GM12878 (cell line): ENCODE measurements at regions not wholly inside any gene's neighbourhood (a gene's known extent, or its start where the extent isn't known, plus 50 kb on each side); places are given as distances from the start of the nearest gene placed in this dataset.

Experiments used
- ATAC-seq: fragments of 200-7000 bp; cut with Tn5 transposase; 3 replicates; pipeline ENCODE4 v1.9.1; 2020; ENCODE audit warnings: mild to moderate bottlenecking, moderate library complexity
- BruUV-seq: library from RNA; stranded (reverse); fragments of 400-500 nt; replicated peaks from 2 replicates; lab custom pipeline; 2021; lab: Mats Ljungman, UMichigan
- CTCF ChIA-PET: fragments of 300-600 bp; sonication (Branson Sonifier 250); formaldehyde crosslinking; extraction: SDS; loops from one replicate; lab custom pipeline; 2021; ENCODE audit warnings: inconsistent platforms; lab: Yijun Ruan, JAX
- POLR2A ChIA-PET: fragments of 350-600 bp; formaldehyde crosslinking; extraction: SDS; loops from one replicate; lab custom pipeline; 2021; ENCODE audit warnings: inconsistent platforms; lab: Charles Lee
- RAD21 ChIA-PET: fragments of 300-600 bp; sonication (Branson Sonifier 250); formaldehyde crosslinking; loops from one replicate; lab custom pipeline; 2023; ENCODE audit warnings: antibody characterized with exemption; ENCODE audit not compliant: unreplicated experiment; lab: Charles Lee
- SMC1A ChIA-PET: fragments of 300-600 bp; sonication (Branson Sonifier 250); formaldehyde crosslinking; loops from one replicate; lab custom pipeline; 2023; ENCODE audit not compliant: unreplicated experiment, uncharacterized antibody; lab: Charles Lee
- DNase-seq: peaks from one replicate; pipeline ENCODE4 v3.0.0-alpha.2; 2011; ENCODE audit warnings: low read depth, low spot score
- FAIRE-seq: peaks from 3 replicates; lab custom pipeline; 2011; peaks lifted over from hg19 to GRCh38; lab: Jason Lieb, UNC
- H2AFZ ChIP-seq: 2 replicates; pipeline ENCODE4 v1.6.0; 2011; ENCODE audit warnings: low read depth, low read length, control low read depth; ENCODE audit not compliant: control insufficient read depth
- H3K27ac ChIP-seq: 2 replicates; pipeline ENCODE4 v1.5.1; 2011; ENCODE audit warnings: control low read depth; ENCODE audit not compliant: control insufficient read depth, insufficient read depth
- H3K27me3 ChIP-seq, 2 experiments: replicated peaks in 1 of 2; 2 replicates each; pipeline versions ENCODE4 v1.6.0 to v1.6.1; 2011; ENCODE audit warnings: low read length in 1 of 2; ENCODE audit not compliant: control insufficient read depth in 2 of 2, insufficient read depth in 2 of 2
- H3K36me3 ChIP-seq, 2 experiments: 2 replicates each; pipeline ENCODE4 v1.5.1; 2011; ENCODE audit warnings: low read length in 1 of 2; ENCODE audit not compliant: control insufficient read depth in 2 of 2, insufficient read depth in 2 of 2
- H3K4me1 ChIP-seq: 2 replicates; pipeline ENCODE4 v1.6.1; 2011; ENCODE audit warnings: mild to moderate bottlenecking, low read length, moderate library complexity, mixed read lengths; ENCODE audit not compliant: control insufficient read depth, insufficient read depth
- H3K4me2 ChIP-seq: 2 replicates; pipeline ENCODE4 v1.6.0; 2011; ENCODE audit warnings: control low read depth; ENCODE audit not compliant: control insufficient read depth, insufficient read depth
- H3K4me3 ChIP-seq: fragments of 200-600 bp; sonication (generic); 2 replicates; pipeline ENCODE4 v1.5.1; 2016
- H3K79me2 ChIP-seq: 2 replicates; pipeline ENCODE4 v1.6.0; 2011; ENCODE audit warnings: low read length; ENCODE audit not compliant: control insufficient read depth, insufficient read depth
- H3K9ac ChIP-seq: 2 replicates; pipeline ENCODE4 v1.8.0; 2011; ENCODE audit warnings: low read length, control low read depth, mixed read lengths; ENCODE audit not compliant: control insufficient read depth, insufficient read depth
- H3K9me3 ChIP-seq: replicated peaks from 3 replicates; pipeline ENCODE4 v1.5.1; 2011; ENCODE audit warnings: mild to moderate bottlenecking, low read length; ENCODE audit not compliant: control insufficient read depth, insufficient read depth
- H4K20me1 ChIP-seq: 2 replicates; pipeline ENCODE4 v1.6.0; 2011; ENCODE audit not compliant: control insufficient read depth, insufficient read depth
- CREB1 ChIP-seq: IDR thresholded peaks from 2 replicates; pipeline ENCODE4 v1.6.1; 2012; ENCODE audit warnings: low read depth, mild to moderate bottlenecking, inconsistent platforms
- EP300 ChIP-seq, 2 experiments: fragments of 150-350 bp in 1 of 2; IDR thresholded peaks; 2 replicates each; pipeline ENCODE4 v1.6.1; 2011 to 2012; ENCODE audit warnings: low read depth in 2 of 2, low read length in 2 of 2, borderline replicate concordance in 1 of 2, improper control_type of control experiment in 1 of 2, inconsistent platforms in 1 of 2; ENCODE audit not compliant: control insufficient read depth in 1 of 2
- EZH2 ChIP-seq: IDR thresholded peaks from 2 replicates; pipeline ENCODE4 v1.6.1; 2012; ENCODE audit warnings: low read depth, mild to moderate bottlenecking, control low read depth, inconsistent platforms, low read length, borderline replicate concordance; ENCODE audit not compliant: control insufficient read depth
- HSF1 ChIP-seq: fragments of 150-350 bp; IDR thresholded peaks from 2 replicates; pipeline ENCODE4 v1.6.1; 2014; ENCODE audit warnings: mild to moderate bottlenecking, low read depth, low read length
- KAT2A ChIP-seq: conservative IDR thresholded peaks from 2 replicates; pipeline ENCODE4 v1.6.1; 2011; ENCODE audit warnings: low read depth, low read length; ENCODE audit not compliant: control insufficient read depth
- MAX ChIP-seq: IDR thresholded peaks from 2 replicates; pipeline ENCODE4 v1.6.1; 2012; ENCODE audit warnings: low read depth, low read length, improper control_type of control experiment
- MTA2 ChIP-seq: fragments of 450-650 bp; IDR thresholded peaks from 2 replicates; pipeline ENCODE4 v1.6.1; 2016; ENCODE audit warnings: low read depth, mild to moderate bottlenecking, moderate library complexity
- NR2C1 ChIP-seq: fragments of 450-650 bp; IDR thresholded peaks from 2 replicates; pipeline ENCODE4 v1.6.1; 2017; ENCODE audit warnings: antibody characterized with exemption, mild to moderate bottlenecking, moderate library complexity
- REST ChIP-seq: IDR thresholded peaks from 2 replicates; pipeline ENCODE4 v1.6.1; 2012; ENCODE audit warnings: mild to moderate bottlenecking, low read depth, low read length
- TAF1 ChIP-seq: IDR thresholded peaks from 2 replicates; pipeline ENCODE4 v1.6.1; 2011; ENCODE audit warnings: mild to moderate bottlenecking, low read depth, low read length, borderline replicate concordance
- WGBS: methylation state at CpG from one replicate; pipeline ENCODE4 v1.1.6; 2016; ENCODE audit warnings: low lambda C conversion rate; ENCODE audit not compliant: insufficient replicate concordance, insufficient coverage; ENCODE audit errors: missing lambda C conversion rate; 5-methylcytosine and 5-hydroxymethylcytosine counted together
- in situ Hi-C: fragments of 300-500 bp; cut with MboI; formaldehyde crosslinking; loops from 9 replicates; pipeline ENCODE4 v1.14.3; 2018; ENCODE audit warnings: mixed read lengths
- intact Hi-C: fragments of 100-400 bp; cut with micrococcal nuclease; formaldehyde crosslinking; loops from one replicate; pipeline ENCODE4 v1.14.2; 2022; ENCODE audit not compliant: unreplicated experiment

GRCh38 chr5:128633901-128634300, 95.9 kb upstream of the FBN2 start:
- in situ Hi-C loops (no loop called here), intact Hi-C loops (no loop called here)
- no peak overlapping the region for H2AFZ ChIP-seq
- no peaks in the 10 kb centered on the region for H3K79me2 ChIP-seq
- no peaks in the 10 kb centered on the region for H3K4me1 ChIP-seq
- H3K4me3 ChIP-seq, result no peak overlapping the region
- no peak overlapping the region for H3K27ac ChIP-seq
- no peak for FAIRE-seq
- SMC1A ChIA-PET, result no interaction called here
- RAD21 ChIA-PET, result no interaction called here
- WGBS, result 0% methylated on average over 3 of the region's 3 CpGs
- POLR2A ChIA-PET, result no interaction called here
- no peaks in the 10 kb centered on the region for H3K27me3 ChIP-seq
- H4K20me1 ChIP-seq, result no peaks in the 10 kb centered on the region
- no peak for ATAC-seq
- DNase-seq, result no peak
- BruUV-seq, result no TSS peak
- no peak for TF ChIP-seq MTA2
- no peak for TF ChIP-seq CREB1
- TF ChIP-seq EP300 (IDR thresholded peaks at IDR 0.05; ENCODE audit: borderline replicate concordance in 1 of 2, control insufficient read depth in 1 of 2, low read depth in 2 of 2, low read length in 2 of 2), result no peak
- no peak for TF ChIP-seq KAT2A
- TF ChIP-seq NR2C1, result no peak
- no peak for TF ChIP-seq EZH2
- no peak for TF ChIP-seq MAX
- TF ChIP-seq HSF1, result no peak
- TF ChIP-seq TAF1, result no peak
- no peak for TF ChIP-seq REST
- H3K36me3 ChIP-seq, result no peaks in the 10 kb centered on the region
- CTCF ChIA-PET, result interaction anchor here (1.3 kb wide), 1 partner anchor 11 kb away, joined by 3 read pairs; no protein-coding TSS in a partner anchor
- no peak overlapping the region for H3K9ac ChIP-seq
- H3K9me3 ChIP-seq, result no peaks in the 10 kb centered on the region
- no peak overlapping the region for H3K4me2 ChIP-seq
